ENCODE measurements at regions not wholly inside any gene's neighbourhood (a gene's known extent, or its start where the extent isn't known, plus 50 kb on each side); places are given as distances from the start of the nearest gene placed in this dataset.

GRCh38 chr15:91548549-91548948 lies 305.0 kb upstream of the SLCO3A1 start:
- TF ChIP-seq POLR2AphosphoS5 (IDR thresholded peaks at IDR 0.05; ENCODE audit: insufficient read depth in 1 of 2, low read depth in 1 of 2) (no peak), CTCF (IDR thresholded peaks at IDR 0.05) (no peak)
